GM23338 (cell line): ENCODE measurements at regions not wholly inside any gene's neighbourhood (a gene's known extent, or its start where the extent isn't known, plus 50 kb on each side); places are given as distances from the start of the nearest gene placed in this dataset.

ENCODE experiments used
- ATAC-seq: fragments of 200-7000 bp; cut with Tn5 transposase; 3 replicates; pipeline ENCODE4 v1.9.1; 2020
- DNase-seq: peaks from one replicate; pipeline ENCODE4 v3.0.0-alpha.2; 2015; ENCODE audit warnings: low spot score
- H2AFZ ChIP-seq: fragments of 200-600 bp; sonication (generic); 2 replicates; pipeline ENCODE4 v1.8.0; 2016; ENCODE audit warnings: antibody characterized with exemption, mild to moderate bottlenecking, moderate library complexity
- H3F3A ChIP-seq: fragments of 200-600 bp; sonication (generic); replicated peaks from 2 replicates; pipeline ENCODE4 v1.8.0; 2017; ENCODE audit warnings: antibody characterized with exemption, mixed run types, low read depth
- H3K27ac ChIP-seq: fragments of 200-600 bp; sonication (generic); 2 replicates; pipeline ENCODE4 v1.6.1; 2016; ENCODE audit warnings: low read depth
- H3K27me3 ChIP-seq: fragments of 200-600 bp; sonication (generic); 2 replicates; pipeline ENCODE4 v1.8.0; 2016; ENCODE audit warnings: mild to moderate bottlenecking, mixed run types, moderate library complexity; ENCODE audit not compliant: insufficient read depth
- H3K36me3 ChIP-seq: fragments of 200-600 bp; sonication (generic); 2 replicates; pipeline ENCODE4 v1.8.0; 2016; ENCODE audit warnings: mild to moderate bottlenecking; ENCODE audit not compliant: insufficient read depth
- H3K4me1 ChIP-seq: fragments of 200-600 bp; sonication (generic); 2 replicates; pipeline ENCODE4 v1.8.0; 2016; ENCODE audit warnings: mild to moderate bottlenecking, moderate library complexity; ENCODE audit not compliant: insufficient read depth
- H3K4me2 ChIP-seq: fragments of 200-600 bp; sonication (generic); 2 replicates; pipeline ENCODE4 v1.7.1; 2017; ENCODE audit warnings: mixed run types
- H3K4me3 ChIP-seq: fragments of 200-600 bp; sonication (generic); 2 replicates; pipeline ENCODE4 v1.6.1; 2016; ENCODE audit warnings: mixed run types
- H3K79me2 ChIP-seq: fragments of 200-600 bp; sonication (generic); replicated peaks from 2 replicates; pipeline ENCODE4 v1.8.0; 2017; ENCODE audit warnings: mild to moderate bottlenecking; ENCODE audit not compliant: insufficient read depth
- H3K9me2 ChIP-seq: fragments of 200-600 bp; sonication (generic); 2 replicates; pipeline ENCODE4 v1.8.0; 2017; ENCODE audit not compliant: insufficient read depth
- H4K20me1 ChIP-seq: fragments of 200-600 bp; sonication (generic); replicated peaks from 2 replicates; pipeline ENCODE4 v1.8.0; 2017; ENCODE audit warnings: mild to moderate bottlenecking; ENCODE audit not compliant: insufficient read depth
- H3K27ac Mint-ChIP-seq: 2 replicates; pipeline ENCODE4 v1.8.0; 2020; ENCODE audit warnings: inconsistent platforms, mild to moderate bottlenecking, moderate library complexity, mixed read lengths
- H3K27me3 Mint-ChIP-seq: 3 replicates; pipeline ENCODE4 v1.8.0; 2022; ENCODE audit warnings: low read depth, mild to moderate bottlenecking, moderate library complexity, mixed read lengths, inconsistent platforms; ENCODE audit not compliant: insufficient read depth, poor library complexity
- H3K36me3 Mint-ChIP-seq: 3 replicates; pipeline ENCODE4 v1.8.0; 2021; ENCODE audit warnings: low read depth, mild to moderate bottlenecking, inconsistent platforms, moderate library complexity, mixed read lengths
- H3K4me1 Mint-ChIP-seq: 3 replicates; pipeline ENCODE4 v1.8.0; 2020; ENCODE audit warnings: mild to moderate bottlenecking, inconsistent platforms, mixed read lengths
- H3K4me3 Mint-ChIP-seq: 3 replicates; pipeline ENCODE4 v1.8.0; 2021; ENCODE audit warnings: moderate library complexity, mild to moderate bottlenecking, inconsistent platforms, mixed read lengths
- H3K9me3 Mint-ChIP-seq: 3 replicates; pipeline ENCODE4 v1.8.0; 2020; ENCODE audit warnings: moderate library complexity, mild to moderate bottlenecking, inconsistent platforms, mixed read lengths
- CREB1 ChIP-seq: fragments of 250-450 bp; sonication (Bioruptor Pico); IDR thresholded peaks from 2 replicates; pipeline ENCODE4 v1.5.0; 2020; ENCODE audit warnings: low read depth, mild to moderate bottlenecking, moderate library complexity
- CTCF ChIP-seq, 2 experiments: fragments of 200-600 bp in 1 of 2; sonication (generic) in 1 of 2; conservative IDR thresholded peaks; 2 replicates each; pipeline versions ENCODE4 v1.5.1 to v1.6.1; 2016 to 2017; ENCODE audit warnings: antibody characterized with exemption in 2 of 2, low read depth in 2 of 2, mild to moderate bottlenecking in 2 of 2, moderate library complexity in 1 of 2
- ETS1 ChIP-seq: IDR thresholded peaks from 2 replicates; pipeline ENCODE4 v1.6.1; 2016; ENCODE audit warnings: antibody characterized with exemption
- EZH2 ChIP-seq: fragments of 200-600 bp; sonication (generic); IDR thresholded peaks from one replicate; pipeline ENCODE4 v1.8.0; 2017; ENCODE audit warnings: antibody characterized with exemption, mild to moderate bottlenecking, low read depth; ENCODE audit not compliant: unreplicated experiment
- EZH2phosphoT487 ChIP-seq: fragments of 200-600 bp; sonication (generic); IDR thresholded peaks from one replicate; pipeline ENCODE4 v1.8.1; 2018; ENCODE audit warnings: antibody characterized with exemption; ENCODE audit not compliant: unreplicated experiment
- JUNB ChIP-seq: IDR thresholded peaks from one replicate; pipeline ENCODE4 v1.6.1; 2016; ENCODE audit warnings: antibody characterized with exemption; ENCODE audit not compliant: unreplicated experiment
- NANOG ChIP-seq: IDR thresholded peaks from 2 replicates; pipeline ENCODE4 v1.6.1; 2016; ENCODE audit warnings: antibody characterized with exemption, borderline replicate concordance
- POLR2AphosphoS5 ChIP-seq: IDR thresholded peaks from 2 replicates; pipeline ENCODE4 v1.6.1; 2016; ENCODE audit warnings: antibody characterized with exemption, low read depth
- REST ChIP-seq: IDR thresholded peaks from one replicate; pipeline ENCODE4 v1.6.1; 2018; ENCODE audit warnings: antibody characterized with exemption; ENCODE audit not compliant: unreplicated experiment
- STAT1 ChIP-seq: IDR thresholded peaks from one replicate; pipeline ENCODE4 v1.6.1; 2016; ENCODE audit warnings: antibody characterized with exemption; ENCODE audit not compliant: unreplicated experiment
- ZNF114 ChIP-seq: fragments of 250-450 bp; sonication (Bioruptor Pico); IDR thresholded peaks from 2 replicates; pipeline ENCODE4 v1.5.0; 2020; ENCODE audit warnings: mild to moderate bottlenecking, moderate library complexity
- ZNF331 ChIP-seq: fragments of 250-450 bp; sonication (Bioruptor Pico); IDR thresholded peaks from 2 replicates; pipeline ENCODE4 v1.5.0; 2020; ENCODE audit warnings: low read depth, mild to moderate bottlenecking, moderate library complexity
- ZNF462 ChIP-seq: fragments of 250-450 bp; sonication (Bioruptor Pico); IDR thresholded peaks from 2 replicates; pipeline ENCODE4 v1.5.0; 2020; ENCODE audit warnings: mild to moderate bottlenecking, moderate library complexity

GRCh38 chr9:99349870-99350269 is 127.8 kb downstream of the SEC61B start:
- ATAC-seq (no peak), DNase-seq (no peak)
- H3K4me3 Mint-ChIP-seq: no peak overlapping the region
- no peaks in the 10 kb centered on the region for H3K27me3 ChIP-seq
- no peak overlapping the region for H2AFZ ChIP-seq
- no peaks in the 10 kb centered on the region for H3F3A ChIP-seq
- no peaks in the 10 kb centered on the region for H3K9me3 Mint-ChIP-seq
- no peak for TF ChIP-seq STAT1
- no peak for TF ChIP-seq EZH2
- no peak for TF ChIP-seq ZNF462 (CRISPR knock-in tag)
- TF ChIP-seq REST: no peak
- no peak for TF ChIP-seq NANOG
- TF ChIP-seq POLR2AphosphoS5: no peak
- no peak for TF ChIP-seq ZNF114 (CRISPR knock-in tag)
- no peak for TF ChIP-seq ETS1
- TF ChIP-seq CREB1 (CRISPR knock-in tag): no peak
- TF ChIP-seq CTCF (conservative IDR thresholded peaks at IDR 0.05; ENCODE audit: low read depth in 2 of 2): no peak
- no peak for TF ChIP-seq ZNF331 (CRISPR knock-in tag)
- TF ChIP-seq EZH2phosphoT487: no peak
- TF ChIP-seq JUNB: no peak
- H3K36me3 ChIP-seq: no peaks in the 10 kb centered on the region; the same call in 1 of the 2 replicates
- no peaks in the 10 kb centered on the region for H3K36me3 Mint-ChIP-seq
- peaks cover 5% of the 10 kb centered on the region for H3K27me3 Mint-ChIP-seq
- no peaks in the 10 kb centered on the region for H3K79me2 ChIP-seq
- no peak overlapping the region for H3K27ac ChIP-seq
- 0 out of 2 replicates have a peak, but pooled peaks cover 6% of the 10 kb centered on the region for H3K9me2 ChIP-seq
- H3K4me1 Mint-ChIP-seq: no peaks in the 10 kb centered on the region
- H4K20me1 ChIP-seq: no peaks in the 10 kb centered on the region
- H3K4me3 ChIP-seq: no peak overlapping the region
- H3K4me2 ChIP-seq: no peak overlapping the region
- H3K27ac Mint-ChIP-seq: no peak overlapping the region
- H3K4me1 ChIP-seq: no peaks in the 10 kb centered on the region
